Neural cell (in vitro differentiated cells): ENCODE measurements at regions not wholly inside any gene's neighbourhood (a gene's known extent, or its start where the extent isn't known, plus 50 kb on each side); places are given as distances from the start of the nearest gene placed in this dataset.

Experiments used
- H2AFZ ChIP-seq: fragments of 200-600, 300-800 bp; sonication (generic), shearing (Covaris generic); 2 replicates; pipeline ENCODE4 v1.6.0; 2014; ENCODE audit warnings: low read depth, mild to moderate bottlenecking, antibody characterized with exemption, low read length, moderate library complexity
- H3F3A ChIP-seq: fragments of 200-600 bp; shearing (Covaris generic); 2 replicates; pipeline ENCODE4 v1.6.1; 2016; ENCODE audit warnings: mild to moderate bottlenecking, moderate library complexity, mixed read lengths, antibody characterized with exemption, low read length; ENCODE audit not compliant: insufficient read depth, poor library complexity, severe bottlenecking
- H3K27ac ChIP-seq: fragments of 200-600, 300-800 bp; sonication (generic), shearing (Covaris generic); 2 replicates; pipeline ENCODE4 v1.5.1; 2014; ENCODE audit warnings: mild to moderate bottlenecking, low read length, moderate library complexity
- H3K27me3 ChIP-seq: fragments of 300-800, 200-600 bp; sonication (generic), shearing (Covaris generic); 2 replicates; pipeline ENCODE4 v1.6.0; 2014; ENCODE audit warnings: mild to moderate bottlenecking, low read depth, low read length, moderate library complexity; ENCODE audit not compliant: insufficient read depth
- H3K36me3 ChIP-seq: fragments of 300-800, 200-600 bp; sonication (generic), shearing (Covaris generic); 2 replicates; pipeline ENCODE4 v1.5.1; 2014; ENCODE audit warnings: mild to moderate bottlenecking, antibody characterized with exemption, low read length, moderate library complexity; ENCODE audit not compliant: insufficient read depth
- H3K4me2 ChIP-seq: fragments of 300-800, 200-600 bp; sonication (generic), shearing (Covaris generic); 2 replicates; pipeline ENCODE4 v1.6.0; 2014; ENCODE audit warnings: mild to moderate bottlenecking, low read length
- H3K4me3 ChIP-seq: fragments of 300-800, 200-600 bp; sonication (generic), shearing (Covaris generic); 2 replicates; pipeline ENCODE4 v1.5.1; 2014; ENCODE audit warnings: mild to moderate bottlenecking, low read length, moderate library complexity
- H3K79me2 ChIP-seq: fragments of 200-600 bp; shearing (Covaris generic); replicated peaks from 2 replicates; pipeline ENCODE4 v1.6.0; 2014; ENCODE audit warnings: mild to moderate bottlenecking, low read length, moderate library complexity; ENCODE audit not compliant: insufficient read depth
- H3K9ac ChIP-seq: fragments of 300-800, 200-600 bp; sonication (generic), shearing (Covaris generic); 2 replicates; pipeline ENCODE4 v1.6.1; 2016; ENCODE audit warnings: mild to moderate bottlenecking, low read length, mixed read lengths
- H3K9me2 ChIP-seq: fragments of 200-600 bp; shearing (Covaris generic); 2 replicates; pipeline ENCODE4 v1.6.1; 2016; ENCODE audit warnings: mild to moderate bottlenecking, low read length, mixed read lengths; ENCODE audit not compliant: insufficient read depth
- H3K9me3 ChIP-seq: fragments of 200-600, 300-800 bp; sonication (generic), shearing (Covaris generic); 2 replicates; pipeline ENCODE4 v1.6.1; 2016; ENCODE audit warnings: mild to moderate bottlenecking, mixed run types, low read length, moderate library complexity, mixed read lengths
- H4K20me1 ChIP-seq: fragments of 200-600 bp; shearing (Covaris generic); 2 replicates; pipeline ENCODE4 v1.6.1; 2016; ENCODE audit warnings: mild to moderate bottlenecking, mixed run types; ENCODE audit not compliant: insufficient read depth
- CTCF ChIP-seq: fragments of 450-650 bp; IDR thresholded peaks from 2 replicates; pipeline ENCODE4 v1.5.1; 2014; ENCODE audit warnings: antibody characterized with exemption, mild to moderate bottlenecking, moderate library complexity; ENCODE audit not compliant: poor library complexity, severe bottlenecking
- EP300 ChIP-seq: fragments of 450-650 bp; conservative IDR thresholded peaks from 2 replicates; pipeline ENCODE4 v1.6.1; 2014; ENCODE audit warnings: antibody characterized with exemption, mild to moderate bottlenecking, moderate library complexity; ENCODE audit not compliant: poor library complexity, severe bottlenecking
- EZH2 ChIP-seq: fragments of 200-600, 300-800 bp; shearing (Covaris generic), sonication (generic); IDR thresholded peaks from 2 replicates; pipeline ENCODE4 v1.6.1; 2014; ENCODE audit warnings: antibody characterized with exemption, low read length, borderline replicate concordance, mild to moderate bottlenecking; ENCODE audit not compliant: insufficient read depth, poor library complexity, severe bottlenecking
- MXI1 ChIP-seq: fragments of 450-650 bp; conservative IDR thresholded peaks from 2 replicates; pipeline ENCODE4 v1.6.1; 2014; ENCODE audit warnings: antibody characterized with exemption, mild to moderate bottlenecking; ENCODE audit not compliant: poor library complexity, severe bottlenecking
- POLR2AphosphoS5 ChIP-seq: IDR thresholded peaks from 2 replicates; pipeline ENCODE4 v1.6.1; 2012
- RAD21 ChIP-seq: fragments of 450-650 bp; conservative IDR thresholded peaks from 2 replicates; pipeline ENCODE4 v1.6.1; 2014; ENCODE audit warnings: antibody characterized with exemption, mild to moderate bottlenecking, moderate library complexity
- REST ChIP-seq: IDR thresholded peaks from 2 replicates; pipeline ENCODE4 v1.6.1; 2012; ENCODE audit warnings: borderline replicate concordance
- SMC3 ChIP-seq: fragments of 450-650 bp; conservative IDR thresholded peaks from 2 replicates; pipeline ENCODE4 v1.6.1; 2014; ENCODE audit warnings: antibody characterized with exemption, mild to moderate bottlenecking, moderate library complexity; ENCODE audit not compliant: poor library complexity
- TAF1 ChIP-seq: IDR thresholded peaks from 2 replicates; pipeline ENCODE4 v1.6.1; 2012; ENCODE audit warnings: low read depth

- TF ChIP-seq EZH2 (no peak), REST (no peak), RAD21 (no peak), POLR2AphosphoS5 (no peak), CTCF (no peak), MXI1 (no peak), EP300 (no peak), SMC3 (no peak), TAF1 (no peak)
These were observed 457.6 kb downstream of the PLK2 start for GRCh38 chr5:58002323-58002722.

GRCh38 chr5:57993866-57994265 lies 466.0 kb downstream of the PLK2 start:
- TF ChIP-seq POLR2AphosphoS5 (no peak), MXI1 (no peak), REST (no peak), CTCF (no peak), EP300 (no peak), SMC3 (no peak), RAD21 (no peak), EZH2 (no peak), TAF1 (no peak)

More at GRCh38 chr5:58002323-58002722, 457.6 kb downstream of the PLK2 start:
- Histone ChIP-seq H3K4me3 (no peak overlapping the region), H3K4me2 (no peak overlapping the region), H3K79me2 (no peaks in the 10 kb centered on the region), H3K9ac (no peak overlapping the region), H3K36me3 (no peaks in the 10 kb centered on the region), H3F3A (no peaks in the 10 kb centered on the region), H3K9me3 (no peaks in the 10 kb centered on the region), H2AFZ (no peak overlapping the region), H3K9me2 (no peaks in the 10 kb centered on the region), H3K27ac (no peak overlapping the region), H4K20me1 (no peaks in the 10 kb centered on the region), H3K27me3 (no peaks in the 10 kb centered on the region)

More at GRCh38 chr5:57993866-57994265, 466.0 kb downstream of the PLK2 start:
- no peaks in the 10 kb centered on the region for H3K9me2 ChIP-seq
- no peaks in the 10 kb centered on the region for H3K79me2 ChIP-seq
- no peaks in the 10 kb centered on the region for H3K27me3 ChIP-seq
- H3K4me2 ChIP-seq, result no peak overlapping the region
- H4K20me1 ChIP-seq, result no peaks in the 10 kb centered on the region
- H3K4me3 ChIP-seq, result no peak overlapping the region
- H3K9ac ChIP-seq, result no peak overlapping the region
- H3K27ac ChIP-seq, result no peak overlapping the region
- H3F3A ChIP-seq, result no peaks in the 10 kb centered on the region
- no peak overlapping the region for H2AFZ ChIP-seq
- no peaks in the 10 kb centered on the region for H3K9me3 ChIP-seq
- H3K36me3 ChIP-seq, result no peaks in the 10 kb centered on the region
